ENCODE measurements at regions not wholly inside any gene's neighbourhood (a gene's known extent, or its start where the extent isn't known, plus 50 kb on each side); places are given as distances from the start of the nearest gene placed in this dataset.

- no peak for DNase-seq
Observed at GRCh38 chr19:30670562-30671366, 298.6 kb downstream of the ZNF536 start.

DNA sequence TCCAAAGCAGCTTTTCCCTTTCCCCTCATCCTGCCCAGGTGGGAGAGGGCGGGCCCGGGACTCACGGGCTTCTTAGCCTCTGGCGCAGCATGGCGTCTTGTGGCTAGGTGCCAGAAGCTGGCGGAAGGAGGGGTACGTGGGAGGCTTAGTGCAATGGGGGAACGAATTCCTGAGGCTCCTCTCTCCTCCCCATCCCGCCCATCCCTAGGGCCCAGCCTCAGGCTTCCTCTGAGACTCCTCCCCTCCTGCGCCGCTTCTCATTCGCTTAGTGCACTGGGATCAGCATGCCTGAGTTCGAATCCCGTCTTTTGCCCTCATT is 297.8 kb downstream of the ZNF536 start:
- DNase-seq: no peak

DNA sequence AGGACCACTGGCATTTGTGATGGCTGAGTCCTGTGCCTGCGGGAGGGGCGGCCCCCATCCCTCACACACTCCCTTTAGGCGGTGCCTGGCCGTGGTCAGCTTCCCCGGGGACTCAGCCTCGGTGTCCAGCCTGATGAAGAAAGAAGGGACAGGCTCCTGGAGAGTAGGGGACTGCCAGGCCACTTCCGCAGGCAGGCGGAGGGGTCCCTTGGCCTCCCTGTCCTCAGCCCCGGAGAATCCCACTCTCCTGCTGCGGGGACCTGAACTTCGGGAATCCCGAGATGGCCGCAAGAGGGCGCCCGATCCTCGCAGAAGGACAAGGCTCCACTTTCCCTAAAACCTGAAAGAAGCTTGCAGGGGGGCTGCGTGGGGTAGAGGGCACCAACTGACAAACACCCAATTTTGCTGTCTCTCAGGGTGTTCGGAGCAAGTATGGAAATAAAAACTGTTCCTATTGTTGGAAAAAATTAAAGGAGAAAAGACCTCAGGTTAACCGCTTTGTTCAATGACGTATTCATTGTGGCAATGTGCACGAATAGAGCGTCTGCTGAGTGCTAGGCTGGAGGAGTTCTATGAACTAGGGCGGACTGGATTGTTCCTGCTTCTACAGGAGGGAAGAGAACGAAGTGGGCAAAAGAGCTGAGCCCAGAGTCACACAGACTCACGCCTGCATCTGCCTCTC is 297.3 kb downstream of the ZNF536 start:
- peak; percentile 40 for DNase-seq

- DNase-seq: no peak
Observed at GRCh38 chr19:30668521-30669155, 296.5 kb downstream of the ZNF536 start.

- DNase-seq: no peak
Observed at GRCh38 chr19:30667746-30668145, 295.6 kb downstream of the ZNF536 start.

DNA sequence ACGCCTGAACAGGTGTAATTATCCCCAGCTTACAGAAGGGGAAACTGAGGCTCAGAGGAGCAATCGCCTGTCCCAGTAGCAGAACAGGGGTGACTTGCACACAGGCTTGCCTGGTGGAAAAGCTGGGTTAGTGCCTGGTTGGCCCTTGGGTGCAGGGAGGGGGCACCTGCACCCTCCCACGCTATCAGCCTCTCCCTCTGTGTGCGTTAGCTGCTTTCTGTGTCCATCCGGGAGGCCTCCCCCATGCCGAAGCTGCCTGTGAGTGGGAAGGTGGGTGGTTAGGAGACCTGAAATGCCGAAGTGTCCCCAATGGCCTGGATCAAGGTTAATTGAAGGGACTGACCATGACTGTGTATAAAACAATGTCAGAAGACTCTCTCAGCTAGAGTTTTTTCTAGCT is 295.0 kb downstream of the ZNF536 start:
- DNase-seq: no peak

GRCh38 chr19:30666301-30666803 is 294.2 kb downstream of the ZNF536 start:
- peak; percentile 31 for DNase-seq

DNA sequence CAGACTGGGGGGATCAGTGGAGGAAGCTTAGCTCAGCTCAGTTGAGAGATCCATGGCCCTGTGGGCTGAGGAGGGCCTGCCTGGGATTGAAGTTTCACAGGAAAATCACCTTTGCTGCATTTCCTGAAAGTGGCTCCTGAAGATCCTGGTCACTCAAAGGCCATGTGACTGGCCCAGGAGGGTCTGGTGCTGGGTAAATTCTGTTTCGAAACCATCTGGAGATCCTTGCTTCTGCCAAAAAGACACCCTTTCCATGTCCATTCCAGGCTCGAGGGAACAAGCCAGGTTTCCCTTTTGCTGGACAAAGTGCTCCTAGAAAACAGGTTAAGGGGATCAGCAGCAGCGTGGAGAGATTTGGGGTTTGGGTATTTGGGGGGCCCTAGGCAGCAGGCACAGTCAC is 293.3 kb downstream of the ZNF536 start:
- DNase-seq: no peak

GRCh38 chr19:30663611-30664174 is 291.5 kb downstream of the ZNF536 start:
- DNase-seq: no peak

- DNase-seq: no peak
Observed at GRCh38 chr19:30662211-30662861, 290.2 kb downstream of the ZNF536 start.

DNA sequence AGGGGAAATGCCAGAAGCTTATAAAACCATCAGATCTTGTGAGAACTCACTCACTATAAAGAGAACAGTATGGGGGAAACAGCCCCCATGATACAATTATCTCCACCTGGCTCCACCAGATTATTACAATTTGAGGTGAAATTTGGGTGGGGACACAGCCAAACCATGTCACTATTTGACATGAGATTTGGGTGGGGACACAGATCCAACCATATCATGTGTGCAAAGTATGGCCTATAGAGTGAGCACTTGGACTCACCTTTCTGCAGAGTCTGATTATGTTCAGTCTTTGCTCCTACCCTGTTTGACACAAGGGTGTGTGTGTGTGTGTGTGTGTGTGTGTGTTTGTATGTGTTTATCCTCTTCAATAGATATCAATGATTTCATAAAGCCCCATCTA is 287.5 kb downstream of the ZNF536 start:
- DNase-seq: no peak

DNA sequence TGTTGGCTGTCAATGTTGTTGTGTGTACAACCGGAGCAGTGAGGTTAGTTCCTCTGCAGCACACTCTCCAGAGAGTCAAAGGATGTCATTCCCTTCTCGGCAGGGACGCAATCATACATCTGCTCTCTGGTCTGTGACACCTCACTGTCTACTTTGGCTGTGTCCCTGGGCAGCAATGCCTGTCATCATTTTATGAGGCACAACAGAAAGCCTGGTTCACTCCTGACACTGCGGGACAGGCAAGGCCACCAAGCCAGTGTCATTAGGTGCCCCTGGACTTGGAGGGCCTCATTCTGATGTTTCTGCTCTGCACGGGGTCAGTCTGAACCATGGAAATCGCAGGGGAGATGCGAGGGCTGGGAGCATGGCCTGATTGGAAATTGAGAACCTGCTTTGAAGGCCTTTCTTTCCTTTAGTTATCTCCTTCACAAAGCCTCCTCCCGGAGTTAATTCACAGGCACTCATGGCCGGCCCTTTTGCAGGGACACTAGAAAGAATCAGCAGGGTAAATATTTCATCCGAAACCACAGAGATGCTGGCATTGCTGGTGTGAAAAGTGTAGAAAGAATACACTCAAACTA is 284.4 kb downstream of the ZNF536 start:
- DNase-seq: no peak

DNA sequence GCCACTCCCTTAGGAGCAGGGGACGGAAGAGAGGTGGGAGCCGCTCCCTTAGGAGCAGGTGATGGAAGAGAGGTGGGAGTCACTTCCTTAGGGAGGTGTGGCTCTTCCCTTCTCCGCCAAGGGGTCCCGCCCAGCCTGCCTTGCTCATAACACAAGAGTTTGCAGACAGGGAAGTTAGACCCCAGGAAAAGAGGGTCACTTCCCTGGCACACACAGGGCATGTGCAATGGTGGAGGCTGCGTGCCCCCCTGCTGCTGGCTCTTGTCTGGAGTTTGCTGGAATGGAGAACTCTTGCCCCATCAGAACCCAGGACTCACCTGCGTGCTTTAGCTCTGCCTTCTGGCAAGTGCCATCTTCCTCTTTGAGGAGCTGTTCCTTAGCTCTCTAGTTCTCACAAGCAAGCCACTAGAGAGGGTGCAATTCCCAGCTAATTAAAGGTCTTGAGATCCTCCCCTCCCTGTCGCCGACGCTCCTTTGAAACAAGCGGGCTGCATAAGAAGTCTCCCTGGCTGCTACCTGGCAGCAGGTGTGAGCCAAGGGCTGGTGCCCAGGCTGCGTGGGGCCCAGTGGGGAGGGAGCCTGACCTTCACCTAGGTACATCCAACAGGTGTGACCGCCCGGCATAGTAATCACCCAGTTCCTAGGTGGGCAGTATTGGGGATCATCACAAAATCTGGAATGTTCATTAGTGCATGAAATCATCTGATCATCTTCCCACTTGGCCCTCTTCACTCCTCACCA is 281.6 kb downstream of the ZNF536 start:
- DNase-seq: no peak

- no peak for DNase-seq
Observed at GRCh38 chr19:30652751-30653150, 280.6 kb downstream of the ZNF536 start.

- DNase-seq: no peak
Observed at GRCh38 chr19:30651691-30652090, 279.5 kb downstream of the ZNF536 start.

DNA sequence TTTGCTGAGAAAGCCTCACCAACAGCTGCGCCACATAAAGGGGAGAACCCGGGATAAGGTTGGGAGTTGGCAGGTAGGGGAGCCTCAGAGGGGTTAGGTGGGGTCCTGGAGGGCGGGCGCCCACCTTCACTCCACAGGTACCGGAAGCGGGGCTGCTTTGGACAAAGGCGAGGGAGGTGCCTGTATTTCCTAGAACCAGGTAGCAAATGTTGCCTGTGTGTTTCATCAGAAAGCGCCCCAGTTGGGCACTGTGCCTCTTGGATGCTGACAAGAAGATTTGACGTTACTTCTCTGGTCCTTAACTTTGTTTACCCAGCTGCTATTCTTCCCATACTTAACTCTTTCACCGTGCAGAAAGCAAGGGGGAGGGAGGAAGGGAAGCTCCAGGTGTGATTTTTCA is 278.9 kb downstream of the ZNF536 start:
- no peak for DNase-seq

GRCh38 chr19:30649934-30650614 is 277.9 kb downstream of the ZNF536 start:
- DNase-seq: peak; percentile 47

GRCh38 chr19:30648866-30649862 is 277.0 kb downstream of the ZNF536 start:
- DNase-seq: no peak

GRCh38 chr19:30647891-30648720 is 275.9 kb downstream of the ZNF536 start:
- no peak for DNase-seq
